PC-3 (cell line): ENCODE measurements at regions not wholly inside any gene's neighbourhood (a gene's known extent, or its start where the extent isn't known, plus 50 kb on each side); places are given as distances from the start of the nearest gene placed in this dataset.

Source experiments
- CTCF ChIP-seq: fragments of 300-600 bp; sonication (generic); conservative IDR thresholded peaks from 2 replicates; pipeline ENCODE4 v1.5.1; 2017; ENCODE audit warnings: antibody characterized with exemption, low read depth, mild to moderate bottlenecking, low read length
- EZH2 ChIP-seq: fragments of 300-600 bp; sonication (generic); IDR thresholded peaks from one replicate; pipeline ENCODE4 v1.6.1; 2017; ENCODE audit warnings: antibody characterized with exemption, mild to moderate bottlenecking, low read length; ENCODE audit not compliant: unreplicated experiment

GRCh38 chr14:55807881-55808379 lies 227.9 kb downstream of the KTN1 start:
- no peak for TF ChIP-seq EZH2
- TF ChIP-seq CTCF: no peak
